ENCODE measurements at regions not wholly inside any gene's neighbourhood (a gene's known extent, or its start where the extent isn't known, plus 50 kb on each side); places are given as distances from the start of the nearest gene placed in this dataset.

DNA sequence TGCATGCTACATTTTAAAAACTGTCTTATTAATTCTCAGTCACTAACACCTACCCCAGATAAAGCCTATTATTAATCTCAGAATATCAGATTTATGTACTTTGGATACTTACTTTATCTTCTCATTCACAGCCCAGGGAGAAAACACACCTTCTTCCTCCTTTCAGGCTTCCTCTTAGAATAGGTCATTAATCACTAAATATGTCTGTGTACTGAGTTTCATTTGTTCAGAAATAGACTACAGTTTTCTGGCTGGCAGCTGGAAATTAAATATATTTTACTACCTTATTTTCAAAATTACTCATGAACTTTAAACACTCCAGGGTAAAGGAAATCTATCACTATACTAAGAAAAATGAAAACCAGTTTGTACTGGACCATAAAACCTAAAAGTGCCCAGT lies 147.7 kb upstream of the DST start:
- TF ChIP-seq, protein P1, sequence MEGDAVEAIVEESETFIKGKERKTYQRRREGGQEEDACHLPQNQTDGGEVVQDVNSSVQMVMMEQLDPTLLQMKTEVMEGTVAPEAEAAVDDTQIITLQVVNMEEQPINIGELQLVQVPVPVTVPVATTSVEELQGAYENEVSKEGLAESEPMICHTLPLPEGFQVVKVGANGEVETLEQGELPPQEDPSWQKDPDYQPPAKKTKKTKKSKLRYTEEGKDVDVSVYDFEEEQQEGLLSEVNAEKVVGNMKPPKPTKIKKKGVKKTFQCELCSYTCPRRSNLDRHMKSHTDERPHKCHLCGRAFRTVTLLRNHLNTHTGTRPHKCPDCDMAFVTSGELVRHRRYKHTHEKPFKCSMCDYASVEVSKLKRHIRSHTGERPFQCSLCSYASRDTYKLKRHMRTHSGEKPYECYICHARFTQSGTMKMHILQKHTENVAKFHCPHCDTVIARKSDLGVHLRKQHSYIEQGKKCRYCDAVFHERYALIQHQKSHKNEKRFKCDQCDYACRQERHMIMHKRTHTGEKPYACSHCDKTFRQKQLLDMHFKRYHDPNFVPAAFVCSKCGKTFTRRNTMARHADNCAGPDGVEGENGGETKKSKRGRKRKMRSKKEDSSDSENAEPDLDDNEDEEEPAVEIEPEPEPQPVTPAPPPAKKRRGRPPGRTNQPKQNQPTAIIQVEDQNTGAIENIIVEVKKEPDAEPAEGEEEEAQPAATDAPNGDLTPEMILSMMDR (IDR thresholded peaks at IDR 0.05 in 2 of 3, conservative IDR thresholded peaks at IDR 0.05 in 1 of 3; ENCODE audit: control insufficient read depth in 2 of 3, extremely low read depth in 1 of 3, insufficient read depth in 1 of 3, low read depth in 3 of 3, low read length in 3 of 3) = no peak
- TF ChIP-seq POLR2A (IDR thresholded peaks at IDR 0.05; ENCODE audit: low read depth, low read length) (no peak), ESRRA (IDR thresholded peaks at IDR 0.05; ENCODE audit: low read length) (no peak), MXI1 (IDR thresholded peaks at IDR 0.05; ENCODE audit: low read depth, low read length) (no peak), HDAC2 (IDR thresholded peaks at IDR 0.05) (no peak), ZNF274 (IDR thresholded peaks at IDR 0.05; ENCODE audit: insufficient read depth, insufficient read length) (no peak)
